ENCODE measurements at regions not wholly inside any gene's neighbourhood (a gene's known extent, or its start where the extent isn't known, plus 50 kb on each side); places are given as distances from the start of the nearest gene placed in this dataset.
A peak's percentile ranks its signal among the peaks of the same experiment; 100 is the strongest.
"Not testable (repeated sequence)": the region's sequence is repeated elsewhere in the genome, so short reads cannot be mapped to it uniquely, and the experiment has no call there.

GRCh38 chr16:17557949-17558348, 87.2 kb upstream of the XYLT1 start:
- TF ChIP-seq POLR2AphosphoS5 (IDR thresholded peaks at IDR 0.05) (no peak), CTCF (IDR thresholded peaks at IDR 0.05) (no peak), POLR2A (IDR thresholded peaks at IDR 0.05) (no peak)
- Histone ChIP-seq H3K9me3 (no peaks in the 10 kb centered on the region), H3K36me3 (no peaks in the 10 kb centered on the region), H3K27ac (no peak overlapping the region), H3K27me3 (peaks cover 0 to 22% of the 10 kb centered on the region in 2 donors), H3K4me3 (no peak overlapping the region), H3K4me1 (no peaks in the 10 kb centered on the region)
- intact Hi-C loops (cut with DNase I; ENCODE audit: low total_unique reads), result no loop called here
- DNase-seq (ENCODE audit: low spot score in 2 of 2), result no peak

GRCh38 chr16:17557480-17557879, 86.7 kb upstream of the XYLT1 start:
- Histone ChIP-seq H3K27ac (no peak overlapping the region), H3K4me1 (no peaks in the 10 kb centered on the region), H3K27me3 (peaks cover 0 to 22% of the 10 kb centered on the region in 2 donors), H3K4me3 (no peak overlapping the region), H3K9me3 (no peaks in the 10 kb centered on the region), H3K36me3 (no peaks in the 10 kb centered on the region)
- no peak for TF ChIP-seq POLR2AphosphoS5 (IDR thresholded peaks at IDR 0.05)
- TF ChIP-seq CTCF (IDR thresholded peaks at IDR 0.05), result no peak
- TF ChIP-seq POLR2A (IDR thresholded peaks at IDR 0.05), result no peak
- intact Hi-C loops (cut with DNase I; ENCODE audit: low total_unique reads), result no loop called here
- DNase-seq (ENCODE audit: low spot score in 2 of 2), result no peak

GRCh38 chr16:17556276-17557052, 85.7 kb upstream of the XYLT1 start:
- Histone ChIP-seq H3K36me3 (no peaks in the 10 kb centered on the region), H3K4me3 (no peak overlapping the region), H3K27ac (no peak overlapping the region), H3K27me3 (peaks cover 0 to 16% of the 10 kb centered on the region in 2 donors), H3K9me3 (no peaks in the 10 kb centered on the region), H3K4me1 (no peaks in the 10 kb centered on the region)
- intact Hi-C loops (cut with DNase I; ENCODE audit: low total_unique reads), result no loop called here
- TF ChIP-seq POLR2A (IDR thresholded peaks at IDR 0.05) (no peak), POLR2AphosphoS5 (IDR thresholded peaks at IDR 0.05) (no peak), CTCF (IDR thresholded peaks at IDR 0.05) (peak in 1 of 3 donors; percentile 28)
- no peak for DNase-seq (ENCODE audit: low spot score in 2 of 2)

GRCh38 chr16:17555176-17555575, 84.4 kb upstream of the XYLT1 start:
- TF ChIP-seq CTCF (IDR thresholded peaks at IDR 0.05), result no peak
- no peak overlapping the region for H3K27ac ChIP-seq
- intact Hi-C loops (cut with DNase I; ENCODE audit: low total_unique reads), result no loop called here
- H3K9me3 ChIP-seq, result no peaks in the 10 kb centered on the region
- no peak overlapping the region for H3K4me3 ChIP-seq
- no peaks in the 10 kb centered on the region for H3K36me3 ChIP-seq
- DNase-seq (ENCODE audit: low spot score in 2 of 2), result no peak
- peaks cover 0 to 8% of the 10 kb centered on the region in 2 donors for H3K27me3 ChIP-seq
- no peaks in the 10 kb centered on the region for H3K4me1 ChIP-seq

- Histone ChIP-seq H3K4me3 (no peak overlapping the region), H3K4me1 (no peaks in the 10 kb centered on the region), H3K27me3 (no peaks in the 10 kb centered on the region), H3K36me3 (no peaks in the 10 kb centered on the region), H3K27ac (peak overlapping the region; percentile 59 to 63), H3K9me3 (no peaks in the 10 kb centered on the region)
- TF ChIP-seq POLR2AphosphoS5 (IDR thresholded peaks at IDR 0.05), result no peak
- TF ChIP-seq POLR2A (IDR thresholded peaks at IDR 0.05), result no peak
- no peak for TF ChIP-seq CTCF (IDR thresholded peaks at IDR 0.05)
- peak in 1 of 2 donors; percentile 68 for DNase-seq (ENCODE audit: low spot score in 2 of 2)
- intact Hi-C loops (cut with DNase I; ENCODE audit: low total_unique reads), result no loop called here
Measured at GRCh38 chr16:17552351-17552750, 81.6 kb upstream of the XYLT1 start.

- peak overlapping the region; percentile 59 to 63 for H3K27ac ChIP-seq
- intact Hi-C loops (cut with DNase I; ENCODE audit: low total_unique reads); H3K4me3 ChIP-seq; H3K27me3 ChIP-seq; H3K36me3 ChIP-seq; H3K4me1 ChIP-seq; H3K9me3 ChIP-seq: not testable (repeated sequence)
- peak in 1 of 2 donors; percentile 33 for DNase-seq (ENCODE audit: low spot score in 2 of 2)
Measured at GRCh38 chr16:17551682-17552081, 80.9 kb upstream of the XYLT1 start.

All from breast epithelium (tissue), 4 donors.